Tibial nerve (tissue), 4 donors: ENCODE measurements at regions not wholly inside any gene's neighbourhood (a gene's known extent, or its start where the extent isn't known, plus 50 kb on each side); places are given as distances from the start of the nearest gene placed in this dataset.

Experiments
- DNase-seq, 2 donors: peaks; one replicate each; pipeline ENCODE4 v3.0.0-alpha.2; 2019; ENCODE audit warnings: low spot score in 2 of 2
- H3K27ac ChIP-seq, 4 donors: fragments of 200-600 bp; sonication (generic) in 3 of 4; one replicate each; pipeline ENCODE4 v1.5.1; 2017 to 2019; ENCODE audit warnings: mild to moderate bottlenecking in 1 of 4
- H3K27me3 ChIP-seq, 2 donors: fragments of 200-600 bp; sonication (generic) in 1 of 2; one replicate each; pipeline versions ENCODE4 v1.5.1 to v1.6.0; 2017 to 2019
- H3K36me3 ChIP-seq, 3 donors: fragments of 200-600 bp; sonication (generic); one replicate each; pipeline ENCODE4 v1.5.1; 2018 to 2019
- H3K4me1 ChIP-seq, 4 donors: fragments of 200-600 bp; sonication (generic) in 3 of 4; one replicate each; pipeline ENCODE4 v1.5.1; 2017 to 2019
- H3K4me3 ChIP-seq, 4 donors: fragments of 200-600 bp; sonication (generic) in 3 of 4; one replicate each; pipeline ENCODE4 v1.5.1; 2017 to 2019; ENCODE audit warnings: mild to moderate bottlenecking in 1 of 4, moderate library complexity in 1 of 4
- H3K9me3 ChIP-seq, 4 donors: fragments of 200-600 bp; sonication (generic) in 3 of 4; one replicate each; pipeline ENCODE4 v1.5.1; 2017 to 2019
- EP300 ChIP-seq, 2 donors: sonication (generic); formaldehyde crosslinking; IDR thresholded peaks; one replicate each; pipeline ENCODE4 v1.6.1; 2017; ENCODE audit warnings: antibody characterized with exemption in 2 of 2, mild to moderate bottlenecking in 1 of 2
- POLR2A ChIP-seq, 2 donors: fragments of 450-650 bp; IDR thresholded peaks; one replicate each; pipeline ENCODE4 v1.6.1; 2017; ENCODE audit warnings: antibody characterized with exemption in 2 of 2, mild to moderate bottlenecking in 2 of 2, moderate library complexity in 2 of 2
- WGBS, 2 donors: methylation state at CpG; one replicate each; pipeline ENCODE4 v1.1.5; 2018; 5-methylcytosine and 5-hydroxymethylcytosine counted together
- TF ChIP-seq, protein P1 (sequence below), 5 experiments: fragments of 200-600 bp in 3 of 5; fragments of 450-650 bp in 2 of 5; sonication (generic) in 3 of 5; IDR thresholded peaks; one replicate each; pipeline ENCODE4 v1.5.1; 2016 to 2019; ENCODE audit warnings: antibody characterized with exemption in 5 of 5, mild to moderate bottlenecking in 3 of 5, moderate library complexity in 2 of 5

DNA sequence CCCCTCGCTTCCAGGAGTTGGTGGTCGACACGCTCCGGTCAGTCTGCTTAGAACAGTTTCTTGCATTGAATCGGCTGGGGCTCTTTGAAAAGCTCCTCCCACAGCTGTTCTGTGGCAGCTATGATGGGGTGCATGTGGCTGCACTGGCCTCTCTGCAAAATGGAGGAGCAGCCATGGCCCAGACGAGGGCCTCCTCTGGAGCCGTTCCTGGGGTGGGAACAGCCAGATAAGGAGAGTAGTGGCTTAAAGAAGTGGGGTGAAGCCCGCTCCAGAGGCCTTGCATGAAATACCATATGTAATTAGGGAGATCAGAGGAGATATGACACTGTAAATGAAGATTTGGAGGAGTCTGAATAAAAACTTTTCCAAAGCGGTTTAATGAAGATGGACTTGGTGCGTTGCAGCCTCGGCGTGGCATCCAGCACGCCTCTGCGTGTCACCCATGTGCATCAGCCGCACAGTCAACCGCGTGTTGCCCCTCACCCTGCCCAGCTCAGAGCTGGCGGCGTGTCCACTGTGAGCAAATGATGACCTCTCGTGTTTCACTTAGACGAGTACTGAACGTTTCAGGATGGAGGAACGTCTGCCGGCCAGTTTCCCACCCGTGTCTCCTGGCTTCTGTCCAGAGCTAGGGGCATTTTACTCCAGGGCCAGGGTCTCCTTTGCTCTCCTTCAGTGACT is 199.2 kb downstream of the TEX29 start:
- no peak overlapping the region for H3K27ac ChIP-seq
- H3K4me1 ChIP-seq: no peaks in the 10 kb centered on the region
- WGBS, 2 donors: 73 to 78% methylated on average over 25 of the region's 25 CpGs
- no peak for TF ChIP-seq EP300 (IDR thresholded peaks at IDR 0.05)
- TF ChIP-seq POLR2A (IDR thresholded peaks at IDR 0.05): no peak
- TF ChIP-seq, protein P1, sequence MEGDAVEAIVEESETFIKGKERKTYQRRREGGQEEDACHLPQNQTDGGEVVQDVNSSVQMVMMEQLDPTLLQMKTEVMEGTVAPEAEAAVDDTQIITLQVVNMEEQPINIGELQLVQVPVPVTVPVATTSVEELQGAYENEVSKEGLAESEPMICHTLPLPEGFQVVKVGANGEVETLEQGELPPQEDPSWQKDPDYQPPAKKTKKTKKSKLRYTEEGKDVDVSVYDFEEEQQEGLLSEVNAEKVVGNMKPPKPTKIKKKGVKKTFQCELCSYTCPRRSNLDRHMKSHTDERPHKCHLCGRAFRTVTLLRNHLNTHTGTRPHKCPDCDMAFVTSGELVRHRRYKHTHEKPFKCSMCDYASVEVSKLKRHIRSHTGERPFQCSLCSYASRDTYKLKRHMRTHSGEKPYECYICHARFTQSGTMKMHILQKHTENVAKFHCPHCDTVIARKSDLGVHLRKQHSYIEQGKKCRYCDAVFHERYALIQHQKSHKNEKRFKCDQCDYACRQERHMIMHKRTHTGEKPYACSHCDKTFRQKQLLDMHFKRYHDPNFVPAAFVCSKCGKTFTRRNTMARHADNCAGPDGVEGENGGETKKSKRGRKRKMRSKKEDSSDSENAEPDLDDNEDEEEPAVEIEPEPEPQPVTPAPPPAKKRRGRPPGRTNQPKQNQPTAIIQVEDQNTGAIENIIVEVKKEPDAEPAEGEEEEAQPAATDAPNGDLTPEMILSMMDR (IDR thresholded peaks at IDR 0.05): no peak
- no peak for DNase-seq
- no peak overlapping the region for H3K4me3 ChIP-seq
- no peaks in the 10 kb centered on the region for H3K36me3 ChIP-seq
- H3K27me3 ChIP-seq: peaks cover 0 to 30% of the 10 kb centered on the region in 2 donors
- no peaks in the 10 kb centered on the region for H3K9me3 ChIP-seq

- Histone ChIP-seq H3K36me3 (no peaks in the 10 kb centered on the region), H3K4me3 (no peak overlapping the region), H3K27me3 (peaks cover 0 to 16% of the 10 kb centered on the region in 2 donors), H3K4me1 (no peaks in the 10 kb centered on the region), H3K9me3 (no peaks in the 10 kb centered on the region), H3K27ac (no peak overlapping the region)
- TF ChIP-seq POLR2A (IDR thresholded peaks at IDR 0.05) (no peak), EP300 (IDR thresholded peaks at IDR 0.05) (no peak)
- TF ChIP-seq, protein P1 (IDR thresholded peaks at IDR 0.05): no peak
- 85 to 93% methylated on average over 8 to 9 of the region's 10 CpGs for WGBS, 2 donors
- DNase-seq: no peak
Measured at GRCh38 chr13:111521030-111521429, 200.6 kb downstream of the TEX29 start.

DNA sequence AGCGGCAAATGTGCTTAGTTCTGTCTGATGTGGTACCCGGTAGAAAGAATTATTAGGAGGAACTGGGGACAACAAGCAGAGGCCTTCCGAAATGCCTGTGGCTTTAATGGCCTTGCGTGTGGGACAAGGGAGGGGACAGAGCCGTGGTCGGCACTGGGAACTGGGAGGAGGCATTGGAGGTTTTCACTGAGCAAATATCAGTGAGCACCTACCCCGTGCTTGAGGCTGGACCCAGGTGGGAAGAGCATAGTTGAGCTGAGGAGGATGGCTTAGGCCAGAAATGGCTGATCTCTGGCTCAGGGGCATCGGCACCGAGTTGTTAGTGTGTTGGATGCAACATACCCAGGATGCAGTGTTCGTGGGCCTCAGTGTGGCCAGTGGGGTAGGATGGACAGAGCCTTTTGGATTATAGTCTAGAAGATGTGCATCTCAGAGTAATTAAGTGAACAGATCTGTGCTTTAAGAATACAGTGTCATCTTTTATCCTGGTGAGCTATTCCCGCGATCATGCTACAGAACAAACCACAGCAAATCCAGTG is 201.3 kb downstream of the TEX29 start:
- WGBS, 2 donors: 68 to 77% methylated on average over 12 of the region's 12 CpGs
- Histone ChIP-seq H3K36me3 (no peaks in the 10 kb centered on the region), H3K4me3 (no peak overlapping the region), H3K27me3 (peaks cover 0 to 11% of the 10 kb centered on the region in 2 donors), H3K27ac (no peak overlapping the region), H3K9me3 (no peaks in the 10 kb centered on the region), H3K4me1 (no peaks in the 10 kb centered on the region)
- TF ChIP-seq POLR2A (IDR thresholded peaks at IDR 0.05) (no peak), EP300 (IDR thresholded peaks at IDR 0.05) (no peak)
- TF ChIP-seq, protein P1 (IDR thresholded peaks at IDR 0.05): no peak
- no peak for DNase-seq

DNA sequence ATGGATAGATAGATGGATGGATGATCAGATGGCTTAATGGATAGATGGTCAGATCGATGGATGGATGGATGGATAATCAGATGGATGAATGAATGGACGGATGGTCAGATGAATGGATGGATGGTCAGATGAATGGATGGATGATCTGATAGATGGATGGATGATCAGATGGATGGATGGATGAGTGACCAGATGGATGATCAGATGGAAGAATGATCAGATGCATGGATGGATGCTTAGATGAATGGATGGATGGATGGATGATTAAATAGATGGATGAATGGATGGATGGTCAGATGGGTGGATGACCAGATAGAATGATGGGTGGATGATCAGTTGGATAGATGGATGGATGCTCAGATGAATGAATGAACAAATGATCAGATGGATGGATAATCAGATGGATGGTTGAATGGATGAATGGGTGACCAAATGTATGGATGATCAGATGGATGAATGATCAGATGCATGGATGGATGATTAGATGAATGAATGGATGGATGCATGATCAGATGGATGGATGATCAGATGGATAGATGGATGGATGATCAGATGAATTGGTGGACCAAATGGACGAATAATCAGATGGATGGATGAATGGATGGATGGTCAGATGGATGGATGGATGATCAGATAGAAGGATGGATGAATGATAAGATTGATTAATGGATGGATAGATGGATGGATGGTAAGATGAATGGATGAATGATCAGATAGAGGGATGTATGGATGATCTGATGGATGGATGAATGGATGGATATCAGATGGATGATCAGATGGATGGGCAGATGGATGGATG is 205.1 kb downstream of the TEX29 start:
- DNase-seq: no peak
- Histone ChIP-seq H3K9me3 (peaks cover 0 to 3% (median 0%) of the 10 kb centered on the region in 4 donors), H3K4me3 (no peak overlapping the region), H3K27ac (no peak overlapping the region), H3K4me1 (no peaks in the 10 kb centered on the region), H3K27me3 (peaks cover 0 to 12% of the 10 kb centered on the region in 2 donors), H3K36me3 (no peaks in the 10 kb centered on the region)
- TF ChIP-seq EP300 (IDR thresholded peaks at IDR 0.05): no peak
- TF ChIP-seq POLR2A (IDR thresholded peaks at IDR 0.05): no peak
- TF ChIP-seq, protein P1 (IDR thresholded peaks at IDR 0.05): no peak
- WGBS, 2 donors: 70 to 90% methylated on average over 3 of the region's 3 CpGs

GRCh38 chr13:111526922-111527321 is 206.5 kb downstream of the TEX29 start:
- Histone ChIP-seq H3K4me1 (no peaks in the 10 kb centered on the region), H3K27me3 (peaks cover 0 to 17% of the 10 kb centered on the region in 2 donors), H3K9me3 (peaks cover 0 to 3% (median 0%) of the 10 kb centered on the region in 4 donors), H3K27ac (no peak overlapping the region), H3K4me3 (no peak overlapping the region), H3K36me3 (no peaks in the 10 kb centered on the region)
- TF ChIP-seq, protein P1 (IDR thresholded peaks at IDR 0.05): no peak
- no peak for TF ChIP-seq EP300 (IDR thresholded peaks at IDR 0.05)
- TF ChIP-seq POLR2A (IDR thresholded peaks at IDR 0.05): no peak
- DNase-seq: no peak
- WGBS, 2 donors: 49 to 53% methylated on average over 7 of the region's 7 CpGs
